ENCODE measurements at regions not wholly inside any gene's neighbourhood (a gene's known extent, or its start where the extent isn't known, plus 50 kb on each side); places are given as distances from the start of the nearest gene placed in this dataset.

GRCh38 chr1:81004011-81004410 is 796.7 kb upstream of the ADGRL2 start:
- no peak for TF ChIP-seq EP300 (IDR thresholded peaks at IDR 0.05)
- TF ChIP-seq CTCF (IDR thresholded peaks at IDR 0.05): no peak
- no peak for TF ChIP-seq POLR2A (IDR thresholded peaks at IDR 0.05)

All from sigmoid colon (tissue), 4 donors.